Right lobe of liver (tissue), 4 donors: ENCODE measurements at regions not wholly inside any gene's neighbourhood (a gene's known extent, or its start where the extent isn't known, plus 50 kb on each side); places are given as distances from the start of the nearest gene placed in this dataset.

ENCODE experiments used
- CTCF ChIP-seq, 4 donors: fragments of 200-600 bp in 3 of 4; fragments of 450-650 bp in 1 of 4; IDR thresholded peaks; one replicate each; pipeline versions ENCODE4 v1.5.1 to v1.8.0; 2016 to 2022; ENCODE audit warnings: antibody characterized with exemption in 4 of 4, mild to moderate bottlenecking in 2 of 4
- POLR2A ChIP-seq: fragments of 450-650 bp; IDR thresholded peaks from one replicate; pipeline ENCODE4 v1.6.1; 2017; ENCODE audit warnings: antibody characterized with exemption, mild to moderate bottlenecking
- donor health status: DM: no; HTN: no; CAD: no.
- donor health status: DM: no; HTN: no; CAD: no.
- donor health status: DM: no; HTN: yes; CAD: no.

GRCh38 chr11:98423933-98424332 lies 596.8 kb upstream of the CNTN5 start:
- TF ChIP-seq POLR2A, result no peak
- TF ChIP-seq CTCF (IDR thresholded peaks at IDR 0.05), result no peak
